Vagina (tissue), 2 donors: ENCODE measurements at regions not wholly inside any gene's neighbourhood (a gene's known extent, or its start where the extent isn't known, plus 50 kb on each side); places are given as distances from the start of the nearest gene placed in this dataset.

Source experiments
- CTCF ChIP-seq, 3 experiments: fragments of 450-650 bp in 2 of 3; fragments of 200-600 bp in 1 of 3; sonication (generic) in 1 of 3; IDR thresholded peaks; one replicate each; pipeline ENCODE4 v1.5.1; 2017 to 2019; ENCODE audit warnings: antibody characterized with exemption in 3 of 3, mild to moderate bottlenecking in 2 of 3, moderate library complexity in 2 of 3
- POLR2AphosphoS5 ChIP-seq, 2 donors: sonication (generic); formaldehyde crosslinking; IDR thresholded peaks; one replicate each; pipeline ENCODE4 v1.9.0; 2017; ENCODE audit warnings: antibody characterized with exemption in 2 of 2, mild to moderate bottlenecking in 2 of 2, low read depth in 1 of 2; ENCODE audit not compliant: insufficient read depth in 1 of 2

GRCh38 chr12:30012816-30013450 is 229.2 kb upstream of the TMTC1 start:
- TF ChIP-seq CTCF (IDR thresholded peaks at IDR 0.05) = no peak
- no peak for TF ChIP-seq POLR2AphosphoS5 (IDR thresholded peaks at IDR 0.05; ENCODE audit: insufficient read depth in 1 of 2, low read depth in 1 of 2)
